Smooth muscle cell (in vitro differentiated cells): ENCODE measurements at regions not wholly inside any gene's neighbourhood (a gene's known extent, or its start where the extent isn't known, plus 50 kb on each side); places are given as distances from the start of the nearest gene placed in this dataset.
A peak's percentile ranks its signal among the peaks of the same experiment; 100 is the strongest.

Experiments used
- DNase-seq: peaks from one replicate; lab custom pipeline; 2025; ENCODE audit not compliant: unreplicated experiment; lab: John Stamatoyannopoulos, UW
- H2AFZ ChIP-seq: fragments of 200-600 bp; sonication (generic); 2 replicates; pipeline ENCODE4 v1.6.0; 2016; ENCODE audit warnings: antibody characterized with exemption, low read depth, mild to moderate bottlenecking
- H3F3A ChIP-seq: fragments of 200-600 bp; sonication (generic); 2 replicates; pipeline ENCODE4 v1.6.0; 2017; ENCODE audit warnings: antibody characterized with exemption, low read depth
- H3K27ac ChIP-seq: fragments of 200-600 bp; sonication (generic); 2 replicates; pipeline ENCODE4 v1.5.1; 2016; ENCODE audit warnings: low read depth, mild to moderate bottlenecking
- H3K27me3 ChIP-seq: fragments of 200-600 bp; sonication (generic); 2 replicates; pipeline ENCODE4 v1.6.1; 2016; ENCODE audit warnings: low read depth, mild to moderate bottlenecking
- H3K36me3 ChIP-seq: fragments of 200-600 bp; sonication (generic); 2 replicates; pipeline ENCODE4 v1.5.1; 2016; ENCODE audit warnings: low read depth
- H3K4me1 ChIP-seq: fragments of 200-600 bp; sonication (generic); 2 replicates; pipeline ENCODE4 v1.5.1; 2016; ENCODE audit warnings: low read depth
- H3K4me2 ChIP-seq: fragments of 200-600 bp; sonication (generic); 2 replicates; pipeline ENCODE4 v1.6.0; 2016; ENCODE audit warnings: mild to moderate bottlenecking
- H3K4me3 ChIP-seq: fragments of 200-600 bp; sonication (generic); 2 replicates; pipeline ENCODE4 v1.5.1; 2016; ENCODE audit warnings: mild to moderate bottlenecking
- H3K79me2 ChIP-seq: fragments of 200-600 bp; sonication (generic); 2 replicates; pipeline ENCODE4 v1.6.0; 2016; ENCODE audit warnings: low read depth, mild to moderate bottlenecking
- H3K9ac ChIP-seq: fragments of 200-600 bp; sonication (generic); 2 replicates; pipeline ENCODE4 v1.6.0; 2016; ENCODE audit warnings: low read depth
- H3K9me3 ChIP-seq: fragments of 200-600 bp; sonication (generic); replicated peaks from 2 replicates; pipeline ENCODE4 v1.5.1; 2016; ENCODE audit warnings: low read depth
- H4K20me1 ChIP-seq: fragments of 200-600 bp; sonication (generic); 2 replicates; pipeline ENCODE4 v1.6.0; 2016; ENCODE audit warnings: low read depth
- CTCF ChIP-seq: fragments of 200-600 bp; sonication (generic); IDR thresholded peaks from 2 replicates; pipeline ENCODE4 v1.5.1; 2017; ENCODE audit warnings: borderline replicate concordance, mild to moderate bottlenecking, antibody characterized with exemption; ENCODE audit not compliant: insufficient read depth, poor library complexity, severe bottlenecking
- WGBS: methylation state at CpG from one replicate; pipeline ENCODE4 v1.1.7; 2016; ENCODE audit warnings: low lambda C conversion rate; 5-methylcytosine and 5-hydroxymethylcytosine counted together

GRCh38 chr2:14907014-14907612 lies 274.6 kb downstream of the LRATD1 start:
- Histone ChIP-seq H3K27me3 (no peaks in the 10 kb centered on the region), H3K27ac (no peak overlapping the region), H3K9me3 (no peaks in the 10 kb centered on the region), H2AFZ (no peak overlapping the region), H3K4me1 (no peaks in the 10 kb centered on the region), H3K4me3 (no peak overlapping the region), H4K20me1 (no peaks in the 10 kb centered on the region), H3K36me3 (no peaks in the 10 kb centered on the region), H3K4me2 (no peak overlapping the region), H3K79me2 (no peaks in the 10 kb centered on the region), H3K9ac (no peak overlapping the region), H3F3A (no peaks in the 10 kb centered on the region)
- peak; percentile 12 for TF ChIP-seq CTCF
- 81% methylated on average over 8 of the region's 8 CpGs for WGBS
- no peak for DNase-seq

GRCh38 chr2:14909795-14910194 lies 277.3 kb downstream of the LRATD1 start:
- no peak for DNase-seq
- no peak for TF ChIP-seq CTCF
- H4K20me1 ChIP-seq = no peaks in the 10 kb centered on the region
- H3K27ac ChIP-seq = no peak overlapping the region
- no peaks in the 10 kb centered on the region for H3K9me3 ChIP-seq
- no peaks in the 10 kb centered on the region for H3K27me3 ChIP-seq
- H3K9ac ChIP-seq = no peak overlapping the region
- H3K4me2 ChIP-seq = no peak overlapping the region
- H3K4me3 ChIP-seq = no peak overlapping the region
- H2AFZ ChIP-seq = no peak overlapping the region
- no peaks in the 10 kb centered on the region for H3K4me1 ChIP-seq
- WGBS = 73% methylated on average over 4 of the region's 4 CpGs
- H3K79me2 ChIP-seq = no peaks in the 10 kb centered on the region
- no peaks in the 10 kb centered on the region for H3F3A ChIP-seq
- H3K36me3 ChIP-seq = no peaks in the 10 kb centered on the region

DNA sequence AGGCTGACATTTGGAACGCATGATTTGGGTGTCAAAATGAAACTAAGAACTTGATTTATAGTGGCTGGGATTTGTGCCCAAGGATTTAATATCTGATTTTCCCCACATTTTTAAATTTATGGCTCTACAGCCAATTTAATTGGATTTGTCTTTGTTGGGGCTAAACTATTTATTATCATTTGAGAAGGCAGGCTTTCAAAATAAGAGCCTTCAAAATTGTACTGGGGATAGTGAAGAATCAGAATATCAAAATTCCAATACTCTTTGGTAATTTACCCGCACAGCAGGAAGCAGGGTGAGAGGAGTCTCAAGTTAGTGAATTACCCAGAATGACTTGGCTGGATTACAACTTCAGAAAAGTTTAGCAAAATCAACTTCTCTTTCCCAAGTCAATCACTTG lies 278.1 kb downstream of the LRATD1 start:
- no peaks in the 10 kb centered on the region for H4K20me1 ChIP-seq
- H3K36me3 ChIP-seq = no peaks in the 10 kb centered on the region
- H3K4me3 ChIP-seq = no peak overlapping the region
- WGBS = 91% methylated on average over 2 of the region's 2 CpGs
- no peaks in the 10 kb centered on the region for H3K27me3 ChIP-seq
- H3K4me1 ChIP-seq = no peaks in the 10 kb centered on the region
- no peaks in the 10 kb centered on the region for H3K79me2 ChIP-seq
- H3K9ac ChIP-seq = no peak overlapping the region
- TF ChIP-seq CTCF = no peak
- H3F3A ChIP-seq = no peaks in the 10 kb centered on the region
- H3K9me3 ChIP-seq = no peaks in the 10 kb centered on the region
- no peak for DNase-seq
- H2AFZ ChIP-seq = no peak overlapping the region
- H3K27ac ChIP-seq = no peak overlapping the region
- H3K4me2 ChIP-seq = no peak overlapping the region

DNA sequence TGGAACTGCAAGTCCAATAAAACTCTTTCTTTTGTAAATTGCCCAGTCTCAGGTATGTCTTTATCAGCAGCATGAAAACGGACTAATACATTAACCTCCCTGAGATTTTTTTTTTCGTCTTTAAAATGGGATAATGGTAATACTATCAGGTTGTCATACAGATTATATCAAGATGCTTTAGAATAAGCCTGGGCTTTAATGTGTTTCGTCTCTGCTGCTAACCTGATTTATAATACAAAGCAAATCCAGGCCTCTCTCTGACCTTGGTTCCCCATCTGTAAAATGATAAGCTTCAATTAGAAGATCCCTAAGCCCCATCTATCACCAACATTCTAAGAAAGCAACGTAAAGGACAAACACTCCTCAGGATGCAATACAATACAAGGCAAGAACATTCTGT lies 283.5 kb downstream of the LRATD1 start:
- H3K27me3 ChIP-seq = no peaks in the 10 kb centered on the region
- H4K20me1 ChIP-seq = no peaks in the 10 kb centered on the region
- H2AFZ ChIP-seq = no peak overlapping the region
- whole genome bisulfite sequencing = 83% methylated on average over 4 of the region's 4 CpGs
- no peaks in the 10 kb centered on the region for H3F3A ChIP-seq
- H3K79me2 ChIP-seq = no peaks in the 10 kb centered on the region
- H3K36me3 ChIP-seq = no peaks in the 10 kb centered on the region
- H3K9me3 ChIP-seq = no peaks in the 10 kb centered on the region
- no peak overlapping the region for H3K4me3 ChIP-seq
- no peak overlapping the region for H3K27ac ChIP-seq
- TF ChIP-seq CTCF = no peak
- H3K9ac ChIP-seq = no peak overlapping the region
- H3K4me2 ChIP-seq = no peak overlapping the region
- no peaks in the 10 kb centered on the region for H3K4me1 ChIP-seq
- no peak for DNase-seq
